Activated T-helper 17 cell treated with anti-CD3 and anti-CD28 coated beads, Interleukin-2, amount 50 U/mL, for 72 hours (primary cell): ENCODE measurements at regions not wholly inside any gene's neighbourhood (a gene's known extent, or its start where the extent isn't known, plus 50 kb on each side); places are given as distances from the start of the nearest gene placed in this dataset.

Experiments
- ATAC-seq: fragments of 150-1000 bp; cut with Tn5 transposase; replicated peaks from 2 replicates; pipeline ENCODE4 v1.10.0; 2021; ENCODE audit warnings: mild to moderate bottlenecking, moderate library complexity
- H3K27ac Mint-ChIP-seq: one replicate; pipeline ENCODE4 v1.8.0; 2022; ENCODE audit warnings: mixed read lengths
- H3K27me3 Mint-ChIP-seq: one replicate; pipeline ENCODE4 v1.8.0; 2022; ENCODE audit warnings: mixed read lengths
- H3K36me3 Mint-ChIP-seq: one replicate; pipeline ENCODE4 v1.8.0; 2022; ENCODE audit warnings: low read depth, mild to moderate bottlenecking, mixed read lengths
- H3K4me1 Mint-ChIP-seq: one replicate; pipeline ENCODE4 v1.8.0; 2022; ENCODE audit warnings: mixed read lengths
- H3K4me3 Mint-ChIP-seq: one replicate; pipeline ENCODE4 v1.8.0; 2022; ENCODE audit warnings: mild to moderate bottlenecking, mixed read lengths
- H3K9me3 Mint-ChIP-seq: one replicate; pipeline ENCODE4 v1.8.0; 2022; ENCODE audit warnings: mixed read lengths

DNA sequence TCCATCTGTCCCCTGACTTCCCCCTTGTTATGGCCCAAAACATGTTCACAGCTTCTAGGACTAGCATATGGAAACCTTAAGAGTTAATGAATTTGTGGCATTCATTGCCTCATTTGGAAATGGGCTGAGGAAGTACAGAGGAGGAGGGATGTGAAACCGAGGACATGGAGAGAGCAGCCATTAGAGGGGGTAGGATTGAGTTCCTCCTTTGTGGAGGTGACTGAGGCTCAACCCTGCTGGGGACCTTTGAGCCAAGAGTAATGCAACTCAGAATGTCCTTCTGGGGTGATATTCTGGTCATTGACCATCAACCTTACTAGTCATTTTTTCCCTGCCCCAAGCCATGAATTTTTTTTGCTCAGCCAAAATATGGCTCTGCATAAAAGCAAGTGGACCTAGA, 109.4 kb downstream of the ZNF518B start:
- Mint-ChIP-seq H3K4me1 (no peaks in the 10 kb centered on the region), H3K9me3 (no peaks in the 10 kb centered on the region), H3K4me3 (no peak overlapping the region), H3K36me3 (no peaks in the 10 kb centered on the region), H3K27me3 (peaks cover 13% of the 10 kb centered on the region), H3K27ac (no peak overlapping the region)
- ATAC-seq = no peak

DNA sequence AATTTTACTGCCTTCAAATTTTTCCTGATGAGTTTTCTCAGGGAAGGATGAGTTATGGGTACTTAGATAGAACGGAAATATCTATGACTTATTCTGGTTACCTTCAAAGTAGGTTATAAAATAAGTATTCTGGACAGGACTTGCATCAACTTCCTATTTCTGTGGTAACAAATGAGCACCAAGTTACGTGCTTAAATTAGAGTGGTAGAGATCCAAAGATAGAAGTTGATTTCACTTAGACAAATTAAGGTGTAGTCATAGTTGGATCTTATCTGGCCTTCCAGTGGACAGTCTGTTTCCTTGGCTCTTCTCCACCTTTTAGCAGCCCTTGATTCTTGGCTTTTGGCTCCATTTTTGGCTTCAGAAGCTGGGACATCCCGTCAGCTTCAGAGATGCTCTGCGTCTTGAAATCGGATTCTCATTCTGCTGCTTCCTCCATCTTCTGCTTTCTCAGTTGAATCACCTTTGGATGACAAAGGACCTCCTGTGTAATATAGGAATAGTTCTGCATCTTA, 109.9 kb downstream of the ZNF518B start:
- Mint-ChIP-seq H3K4me1 (no peaks in the 10 kb centered on the region), H3K4me3 (no peak overlapping the region), H3K27ac (no peak overlapping the region), H3K9me3 (no peaks in the 10 kb centered on the region), H3K27me3 (peaks cover 8% of the 10 kb centered on the region), H3K36me3 (no peaks in the 10 kb centered on the region)
- ATAC-seq = no peak

DNA sequence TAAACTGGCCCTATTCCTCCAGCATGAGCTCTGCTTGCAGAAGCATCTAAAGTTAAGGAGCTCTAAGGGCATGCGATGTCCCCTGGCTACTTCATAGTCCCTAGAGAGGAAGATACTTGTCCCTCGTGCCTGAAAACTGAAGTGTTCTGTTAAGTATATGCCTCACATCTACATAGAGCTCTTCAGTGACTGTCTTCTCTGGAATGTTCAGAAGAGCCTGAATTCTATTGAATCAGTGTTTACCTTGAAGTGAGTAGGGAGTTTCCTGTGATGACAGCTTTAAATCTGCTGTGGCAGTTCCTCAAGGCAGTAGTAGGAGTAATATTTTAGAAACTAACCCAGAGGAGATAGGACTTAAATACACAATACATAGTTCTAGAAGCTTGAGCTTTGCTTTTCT, 111.2 kb downstream of the ZNF518B start:
- H3K27ac Mint-ChIP-seq = no peak overlapping the region
- H3K9me3 Mint-ChIP-seq = no peaks in the 10 kb centered on the region
- H3K4me3 Mint-ChIP-seq = no peak overlapping the region
- H3K36me3 Mint-ChIP-seq = no peaks in the 10 kb centered on the region
- peaks cover 5% of the 10 kb centered on the region for H3K27me3 Mint-ChIP-seq
- no peak for ATAC-seq
- H3K4me1 Mint-ChIP-seq = no peaks in the 10 kb centered on the region

DNA sequence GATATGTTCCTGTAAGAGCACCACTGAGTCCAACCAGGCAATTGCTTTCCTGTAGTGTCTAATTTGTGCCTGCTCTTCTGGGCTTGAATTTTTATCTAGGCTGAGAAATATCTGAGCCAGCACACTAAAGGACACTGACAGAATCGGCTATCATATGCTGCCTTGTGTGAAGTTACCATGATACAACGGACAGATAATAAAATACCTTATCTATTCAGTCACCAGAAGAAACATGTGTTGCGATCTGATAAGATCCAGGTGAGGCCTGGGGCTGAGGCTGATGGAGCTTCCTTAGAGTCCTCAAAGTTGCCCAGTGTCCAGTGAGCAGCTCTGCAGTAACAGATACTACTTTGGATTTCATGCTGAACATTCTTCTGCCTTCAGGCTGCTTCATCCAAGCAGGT, 111.8 kb downstream of the ZNF518B start:
- ATAC-seq = no peak
- Mint-ChIP-seq H3K9me3 (no peaks in the 10 kb centered on the region), H3K27me3 (peaks cover 1% of the 10 kb centered on the region), H3K27ac (no peak overlapping the region), H3K36me3 (no peaks in the 10 kb centered on the region), H3K4me3 (no peak overlapping the region), H3K4me1 (no peaks in the 10 kb centered on the region)

DNA sequence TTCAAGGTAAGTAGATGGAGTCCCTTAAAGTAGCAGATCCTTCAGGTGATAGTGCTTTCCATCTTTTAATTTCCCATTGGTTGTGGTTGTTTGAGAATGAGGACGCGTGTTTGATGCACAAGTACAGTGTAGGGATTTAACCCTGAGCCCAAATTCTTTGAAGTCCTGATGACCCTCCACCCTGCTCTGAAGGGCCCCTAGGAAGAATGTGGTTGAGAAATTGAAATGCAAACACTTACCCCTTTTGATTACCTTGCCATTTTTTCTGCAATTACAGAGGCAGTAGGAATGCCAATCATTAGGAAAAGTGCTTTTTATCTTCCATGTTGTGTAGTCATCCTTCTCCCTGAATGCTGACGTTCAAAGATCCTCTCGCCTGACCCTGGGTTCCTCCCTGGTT, 112.4 kb downstream of the ZNF518B start:
- no peak for ATAC-seq
- no peak overlapping the region for H3K4me3 Mint-ChIP-seq

DNA sequence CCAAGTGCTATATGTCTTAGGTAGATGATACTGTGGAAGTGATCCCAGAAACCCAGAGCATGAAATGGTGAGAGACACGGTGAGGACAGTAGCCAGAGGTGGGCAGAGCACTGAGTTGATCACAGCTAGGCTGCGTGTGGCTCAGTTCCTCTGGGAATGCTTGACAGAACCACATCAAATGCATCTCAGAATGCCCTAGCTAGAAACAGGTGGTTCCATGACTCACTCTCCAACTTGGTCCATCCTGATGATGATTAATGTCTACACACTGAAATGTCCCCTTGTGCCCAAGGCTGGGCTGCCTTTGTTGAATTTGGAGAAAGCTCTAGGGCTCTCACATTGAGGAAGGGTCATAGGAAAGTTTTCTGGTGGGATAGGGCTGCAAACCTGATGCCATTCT, 113.6 kb downstream of the ZNF518B start:
- no peak overlapping the region for H3K4me3 Mint-ChIP-seq
- no peak for ATAC-seq
- H3K27me3 Mint-ChIP-seq = peaks cover 3% of the 10 kb centered on the region
- H3K36me3 Mint-ChIP-seq = no peaks in the 10 kb centered on the region
- H3K4me1 Mint-ChIP-seq = no peaks in the 10 kb centered on the region
- no peak overlapping the region for H3K27ac Mint-ChIP-seq
- no peaks in the 10 kb centered on the region for H3K9me3 Mint-ChIP-seq

More for the DNA sequence above, 112.4 kb downstream of the ZNF518B start:
- H3K27ac Mint-ChIP-seq = no peak overlapping the region
- H3K4me1 Mint-ChIP-seq = no peaks in the 10 kb centered on the region
- H3K9me3 Mint-ChIP-seq = no peaks in the 10 kb centered on the region
- H3K36me3 Mint-ChIP-seq = no peaks in the 10 kb centered on the region
- peaks cover 2% of the 10 kb centered on the region for H3K27me3 Mint-ChIP-seq

DNA sequence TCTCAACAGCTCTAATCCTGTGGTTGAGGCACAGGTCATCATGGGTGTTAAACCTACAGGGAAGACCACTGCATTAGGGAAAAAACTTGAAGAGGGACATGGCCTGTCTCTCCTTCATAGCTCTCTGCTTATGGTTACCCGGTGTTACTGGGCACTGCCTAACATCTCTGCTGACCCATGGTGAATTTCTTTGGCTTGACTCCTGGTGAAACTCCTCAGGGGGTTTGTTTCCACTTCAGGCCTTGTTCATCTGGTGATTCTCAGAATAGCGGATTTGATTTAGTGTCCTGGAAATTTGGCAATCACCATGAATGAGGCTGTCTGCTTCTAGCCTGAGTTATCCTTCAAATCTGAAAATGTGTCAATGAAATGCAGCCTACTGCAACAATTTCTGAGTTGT, 114.4 kb downstream of the ZNF518B start:
- Mint-ChIP-seq H3K4me1 (no peaks in the 10 kb centered on the region), H3K36me3 (no peaks in the 10 kb centered on the region), H3K9me3 (no peaks in the 10 kb centered on the region), H3K27me3 (peaks cover 5% of the 10 kb centered on the region), H3K4me3 (no peak overlapping the region), H3K27ac (no peak overlapping the region)
- ATAC-seq = no peak

DNA sequence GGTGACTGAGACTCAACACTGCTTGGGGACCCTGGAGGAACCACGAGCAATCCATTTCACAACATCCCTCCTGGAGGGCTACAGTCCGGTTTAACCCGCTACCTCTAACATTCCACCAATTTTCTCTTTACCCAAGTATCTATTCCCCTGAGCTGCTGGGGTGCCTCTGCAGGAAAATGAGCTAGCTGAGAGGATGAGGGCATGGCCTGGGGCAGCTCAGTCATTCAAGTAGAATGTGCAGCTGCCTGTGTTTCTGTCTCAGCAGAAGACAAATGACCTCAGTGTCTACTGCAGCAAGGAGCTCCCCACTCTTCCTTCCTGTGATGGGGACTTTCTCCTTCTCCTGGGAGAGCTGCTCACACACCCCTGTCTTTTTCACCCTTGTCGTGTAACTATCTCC, 120.8 kb downstream of the ZNF518B start:
- Mint-ChIP-seq H3K4me1 (no peaks in the 10 kb centered on the region), H3K27me3 (peaks cover 11% of the 10 kb centered on the region), H3K4me3 (no peak overlapping the region), H3K36me3 (no peaks in the 10 kb centered on the region), H3K27ac (no peak overlapping the region), H3K9me3 (no peaks in the 10 kb centered on the region)
- no peak for ATAC-seq

DNA sequence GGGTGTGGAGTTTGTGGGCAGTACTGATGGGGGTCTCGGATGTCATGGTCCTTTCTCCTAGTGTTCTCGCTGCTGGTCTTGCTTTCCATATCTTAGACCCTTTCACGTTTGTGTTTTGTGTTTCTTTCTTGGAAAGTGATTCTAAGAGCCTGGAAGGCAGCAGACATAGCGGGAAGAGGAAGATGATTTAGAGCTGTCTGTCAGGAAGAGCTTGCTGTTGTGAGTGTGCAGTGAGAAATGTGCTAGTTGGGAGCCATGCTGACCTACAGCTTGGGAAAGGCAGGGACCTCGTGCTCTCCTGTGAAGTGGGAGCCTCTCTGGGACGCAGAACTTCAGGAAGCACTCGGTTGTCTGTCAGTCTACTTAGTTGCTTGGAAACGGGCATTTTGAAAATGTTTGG, 122.2 kb downstream of the ZNF518B start:
- H3K27me3 Mint-ChIP-seq = peaks cover 11% of the 10 kb centered on the region
- H3K4me3 Mint-ChIP-seq = no peak overlapping the region
- no peaks in the 10 kb centered on the region for H3K4me1 Mint-ChIP-seq
- no peaks in the 10 kb centered on the region for H3K9me3 Mint-ChIP-seq
- no peak overlapping the region for H3K27ac Mint-ChIP-seq
- H3K36me3 Mint-ChIP-seq = no peaks in the 10 kb centered on the region
- ATAC-seq = no peak

DNA sequence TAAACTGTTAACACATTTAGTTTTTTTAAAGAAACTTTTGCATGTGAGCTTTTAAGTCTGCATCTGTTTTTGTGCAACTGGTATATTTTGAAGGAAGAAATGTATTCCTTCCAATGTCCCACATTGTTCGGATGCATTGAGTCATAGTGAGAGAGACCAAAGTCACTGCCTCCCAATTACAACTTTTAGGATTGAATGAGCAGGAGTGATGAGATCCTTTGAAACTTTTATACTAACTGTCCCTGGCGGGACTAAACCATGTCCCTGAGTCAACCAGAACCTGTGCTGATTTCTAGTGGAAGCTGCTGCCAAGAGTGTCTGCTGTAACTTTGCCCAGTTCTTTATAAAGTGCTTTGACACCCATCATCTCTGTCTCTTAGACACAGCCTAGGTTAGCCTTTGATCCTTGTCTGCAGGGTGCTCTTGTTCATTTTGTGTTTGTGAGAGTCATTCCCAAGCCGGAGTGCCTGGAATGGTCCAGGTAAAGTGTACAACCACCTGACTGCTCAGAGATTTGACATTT, 122.7 kb downstream of the ZNF518B start:
- H3K4me3 Mint-ChIP-seq = no peak overlapping the region
- no peaks in the 10 kb centered on the region for H3K4me1 Mint-ChIP-seq
- ATAC-seq = no peak

DNA sequence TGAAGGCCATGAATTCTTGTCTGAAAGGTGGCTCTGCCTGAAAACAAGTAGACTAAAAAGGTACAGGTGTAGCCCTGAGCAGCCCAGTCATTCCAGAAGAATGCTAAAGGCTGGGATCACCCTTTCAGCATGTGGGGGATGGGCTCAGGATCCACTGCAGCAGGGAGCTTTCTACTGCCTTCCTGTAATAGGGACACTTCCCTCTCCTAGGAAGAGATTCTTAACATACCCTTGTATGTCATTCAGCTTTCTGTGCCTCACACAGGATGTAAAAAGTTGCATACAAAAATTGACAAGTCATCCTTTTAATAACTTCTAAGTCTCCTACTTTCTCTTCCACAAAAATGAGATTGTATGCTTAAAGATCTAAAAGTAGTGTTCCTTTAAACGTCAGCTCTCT, 123.3 kb downstream of the ZNF518B start:
- Mint-ChIP-seq H3K36me3 (no peaks in the 10 kb centered on the region), H3K4me1 (no peaks in the 10 kb centered on the region), H3K4me3 (no peak overlapping the region), H3K27me3 (peaks cover 8% of the 10 kb centered on the region), H3K27ac (no peak overlapping the region), H3K9me3 (no peaks in the 10 kb centered on the region)
- no peak for ATAC-seq

More for the DNA sequence above, 122.7 kb downstream of the ZNF518B start:
- no peak overlapping the region for H3K27ac Mint-ChIP-seq
- H3K36me3 Mint-ChIP-seq = no peaks in the 10 kb centered on the region
- peaks cover 8% of the 10 kb centered on the region for H3K27me3 Mint-ChIP-seq
- no peaks in the 10 kb centered on the region for H3K9me3 Mint-ChIP-seq

DNA sequence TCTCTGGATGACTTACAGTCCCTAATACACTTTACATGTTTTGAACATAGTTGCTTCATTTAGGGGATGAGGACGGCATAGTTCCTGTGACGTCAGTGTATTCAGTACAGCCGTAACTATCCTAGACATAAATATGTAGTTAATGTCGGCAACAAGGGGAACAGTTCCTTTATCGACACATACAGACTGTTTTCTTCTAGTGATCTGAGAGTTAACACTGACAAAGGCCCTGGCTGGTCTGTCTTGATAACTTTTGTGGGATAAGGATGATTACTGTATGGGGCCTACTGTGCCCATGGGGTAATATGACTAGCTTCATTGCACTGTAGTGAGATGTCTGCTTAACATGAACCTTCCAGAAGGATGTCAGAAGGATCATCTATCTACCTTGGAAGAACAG, 131.2 kb downstream of the ZNF518B start:
- no peak for ATAC-seq
- Mint-ChIP-seq H3K4me1 (no peaks in the 10 kb centered on the region), H3K4me3 (no peak overlapping the region), H3K27me3 (no peaks in the 10 kb centered on the region), H3K36me3 (no peaks in the 10 kb centered on the region), H3K27ac (no peak overlapping the region), H3K9me3 (no peaks in the 10 kb centered on the region)

DNA sequence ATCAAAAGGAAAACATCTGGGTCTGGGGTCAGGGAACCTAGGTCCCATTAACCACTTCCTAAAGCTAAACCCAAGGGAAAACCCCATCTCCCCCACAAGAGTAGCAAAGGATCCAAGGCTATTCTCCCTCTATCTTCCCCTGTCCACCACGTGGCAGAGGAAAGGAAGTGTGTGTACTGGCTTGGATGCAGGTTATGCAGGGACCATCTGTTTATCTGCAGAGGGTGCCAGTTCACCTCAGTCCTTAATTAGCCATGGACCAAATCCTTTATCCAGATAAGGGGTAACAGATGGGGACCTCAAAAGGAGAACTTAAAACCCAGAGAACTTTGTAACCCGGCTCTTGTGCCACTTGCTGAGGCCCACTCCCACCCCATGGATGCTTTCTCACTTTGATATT, 135.3 kb downstream of the ZNF518B start:
- H3K36me3 Mint-ChIP-seq = no peaks in the 10 kb centered on the region
- H3K4me1 Mint-ChIP-seq = no peaks in the 10 kb centered on the region
- H3K9me3 Mint-ChIP-seq = no peaks in the 10 kb centered on the region
- H3K4me3 Mint-ChIP-seq = no peak overlapping the region
- no peak overlapping the region for H3K27ac Mint-ChIP-seq
- no peaks in the 10 kb centered on the region for H3K27me3 Mint-ChIP-seq
- ATAC-seq = no peak

DNA sequence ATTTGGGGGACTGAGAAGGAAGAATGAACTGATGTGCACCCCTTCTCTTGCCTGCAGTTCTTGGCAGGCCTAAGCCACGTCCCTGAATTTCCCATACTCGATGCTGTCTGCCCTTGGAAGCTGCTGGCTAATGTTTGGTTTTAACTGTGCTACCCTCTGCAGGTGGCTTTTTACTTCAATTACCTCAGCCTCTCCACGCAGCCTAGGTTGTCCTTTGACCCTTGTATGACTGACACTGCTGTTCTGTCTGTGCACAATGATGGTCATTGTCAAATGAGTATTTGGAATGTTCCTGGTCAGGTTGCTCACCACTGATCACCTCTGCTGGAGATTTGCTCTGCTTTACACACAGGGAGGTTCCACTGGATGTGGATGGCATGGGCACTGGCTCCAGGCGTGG, 137.1 kb downstream of the ZNF518B start:
- Mint-ChIP-seq H3K27me3 (no peaks in the 10 kb centered on the region), H3K36me3 (no peaks in the 10 kb centered on the region), H3K4me3 (no peak overlapping the region), H3K4me1 (no peaks in the 10 kb centered on the region), H3K27ac (no peak overlapping the region), H3K9me3 (no peaks in the 10 kb centered on the region)
- ATAC-seq = no peak

DNA sequence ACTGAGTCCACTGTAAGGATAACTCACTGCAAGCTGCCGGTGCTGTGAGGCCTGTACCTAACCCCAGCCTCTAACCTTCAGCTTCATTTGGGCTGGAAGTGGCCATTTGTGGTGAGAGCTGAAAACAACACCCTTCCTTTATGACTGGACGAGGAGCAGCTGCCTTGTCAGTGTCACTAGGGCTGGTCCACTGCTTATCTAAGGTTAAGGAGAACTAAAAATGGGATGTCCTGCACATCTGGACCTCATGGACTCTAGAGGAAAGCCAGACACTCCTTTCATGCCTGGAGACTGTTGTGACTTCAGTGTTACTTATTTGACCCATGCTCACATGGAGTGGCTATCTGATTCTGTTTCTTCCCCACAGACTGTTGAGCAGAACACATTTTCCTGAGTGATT, 139.9 kb downstream of the ZNF518B start:
- Mint-ChIP-seq H3K9me3 (no peaks in the 10 kb centered on the region), H3K4me1 (no peaks in the 10 kb centered on the region), H3K36me3 (no peaks in the 10 kb centered on the region), H3K27ac (no peak overlapping the region), H3K4me3 (no peak overlapping the region), H3K27me3 (no peaks in the 10 kb centered on the region)
- ATAC-seq = no peak

DNA sequence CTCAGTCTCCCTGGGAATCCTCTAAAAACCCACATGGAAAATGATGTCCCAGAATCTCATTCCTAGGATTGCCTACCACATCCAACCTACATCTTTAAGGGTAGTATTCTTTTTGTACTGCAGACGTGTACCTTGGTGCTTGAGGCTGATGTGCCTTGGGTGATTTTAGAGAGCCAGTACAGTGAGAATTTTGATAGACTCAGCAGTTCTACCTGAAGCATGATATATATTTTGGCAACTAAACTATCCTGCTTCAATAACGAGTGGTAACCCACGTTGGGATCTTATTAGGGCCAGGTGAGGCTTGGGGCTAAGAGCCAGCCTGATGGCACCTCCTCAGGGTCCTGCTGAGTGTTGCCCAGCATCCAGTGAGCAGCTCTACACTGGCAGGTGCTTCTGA, 140.4 kb downstream of the ZNF518B start:
- Mint-ChIP-seq H3K36me3 (no peaks in the 10 kb centered on the region), H3K4me1 (no peaks in the 10 kb centered on the region), H3K9me3 (no peaks in the 10 kb centered on the region), H3K27me3 (no peaks in the 10 kb centered on the region), H3K4me3 (no peak overlapping the region), H3K27ac (no peak overlapping the region)
- no peak for ATAC-seq
